ENCODE measurements at regions not wholly inside any gene's neighbourhood (a gene's known extent, or its start where the extent isn't known, plus 50 kb on each side); places are given as distances from the start of the nearest gene placed in this dataset.
"Not testable (repeated sequence)": the region's sequence is repeated elsewhere in the genome, so short reads cannot be mapped to it uniquely, and the experiment has no call there.

DNA sequence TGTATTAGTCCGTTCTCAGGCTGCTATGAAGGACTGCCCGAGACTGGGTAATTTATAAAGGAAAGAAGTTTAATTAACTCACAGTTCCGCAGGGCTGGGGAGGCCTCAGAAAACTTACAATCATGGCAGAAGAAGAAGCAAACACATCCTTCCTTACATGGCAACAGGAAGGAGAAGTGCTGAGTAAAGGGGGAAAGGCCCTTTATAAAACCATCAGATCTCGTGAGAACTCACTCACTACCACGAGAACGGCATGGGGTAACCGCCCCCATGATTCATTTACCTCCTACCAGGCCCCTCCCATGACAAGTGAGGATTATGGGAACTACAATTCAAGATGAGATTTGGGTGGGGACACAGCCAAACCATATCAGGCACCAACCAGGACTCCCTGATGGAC lies 51.4 kb upstream of the PAX7 start:
- TF ChIP-seq POLR2A (IDR thresholded peaks at IDR 0.05; ENCODE audit: low read length); RFX5 (IDR thresholded peaks at IDR 0.05); ZFP36 (IDR thresholded peaks at IDR 0.05; ENCODE audit: borderline replicate concordance, partially characterized antibody); EP300 (IDR thresholded peaks at IDR 0.05); JUNB (IDR thresholded peaks at IDR 0.05); CBX2 (IDR thresholded peaks at IDR 0.05; ENCODE audit: borderline replicate concordance, low read depth); ESRRA (IDR thresholded peaks at IDR 0.05; ENCODE audit: borderline replicate concordance, low read length); HDAC2 (IDR thresholded peaks at IDR 0.05); RAD21 (conservative IDR thresholded peaks at IDR 0.05 in 1 of 2, IDR thresholded peaks at IDR 0.05 in 1 of 2): not testable (repeated sequence)
- TF ChIP-seq, protein P1, sequence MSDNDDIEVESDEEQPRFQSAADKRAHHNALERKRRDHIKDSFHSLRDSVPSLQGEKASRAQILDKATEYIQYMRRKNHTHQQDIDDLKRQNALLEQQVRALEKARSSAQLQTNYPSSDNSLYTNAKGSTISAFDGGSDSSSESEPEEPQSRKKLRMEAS (IDR thresholded peaks at IDR 0.05): not testable (repeated sequence)
- peak; percentile 69 for TF ChIP-seq CHD2 (IDR thresholded peaks at IDR 0.05; ENCODE audit: low read length, partially characterized antibody)
- TF ChIP-seq, protein P2, sequence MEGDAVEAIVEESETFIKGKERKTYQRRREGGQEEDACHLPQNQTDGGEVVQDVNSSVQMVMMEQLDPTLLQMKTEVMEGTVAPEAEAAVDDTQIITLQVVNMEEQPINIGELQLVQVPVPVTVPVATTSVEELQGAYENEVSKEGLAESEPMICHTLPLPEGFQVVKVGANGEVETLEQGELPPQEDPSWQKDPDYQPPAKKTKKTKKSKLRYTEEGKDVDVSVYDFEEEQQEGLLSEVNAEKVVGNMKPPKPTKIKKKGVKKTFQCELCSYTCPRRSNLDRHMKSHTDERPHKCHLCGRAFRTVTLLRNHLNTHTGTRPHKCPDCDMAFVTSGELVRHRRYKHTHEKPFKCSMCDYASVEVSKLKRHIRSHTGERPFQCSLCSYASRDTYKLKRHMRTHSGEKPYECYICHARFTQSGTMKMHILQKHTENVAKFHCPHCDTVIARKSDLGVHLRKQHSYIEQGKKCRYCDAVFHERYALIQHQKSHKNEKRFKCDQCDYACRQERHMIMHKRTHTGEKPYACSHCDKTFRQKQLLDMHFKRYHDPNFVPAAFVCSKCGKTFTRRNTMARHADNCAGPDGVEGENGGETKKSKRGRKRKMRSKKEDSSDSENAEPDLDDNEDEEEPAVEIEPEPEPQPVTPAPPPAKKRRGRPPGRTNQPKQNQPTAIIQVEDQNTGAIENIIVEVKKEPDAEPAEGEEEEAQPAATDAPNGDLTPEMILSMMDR (IDR thresholded peaks at IDR 0.05): not testable (repeated sequence)
- TF ChIP-seq, protein P3, sequence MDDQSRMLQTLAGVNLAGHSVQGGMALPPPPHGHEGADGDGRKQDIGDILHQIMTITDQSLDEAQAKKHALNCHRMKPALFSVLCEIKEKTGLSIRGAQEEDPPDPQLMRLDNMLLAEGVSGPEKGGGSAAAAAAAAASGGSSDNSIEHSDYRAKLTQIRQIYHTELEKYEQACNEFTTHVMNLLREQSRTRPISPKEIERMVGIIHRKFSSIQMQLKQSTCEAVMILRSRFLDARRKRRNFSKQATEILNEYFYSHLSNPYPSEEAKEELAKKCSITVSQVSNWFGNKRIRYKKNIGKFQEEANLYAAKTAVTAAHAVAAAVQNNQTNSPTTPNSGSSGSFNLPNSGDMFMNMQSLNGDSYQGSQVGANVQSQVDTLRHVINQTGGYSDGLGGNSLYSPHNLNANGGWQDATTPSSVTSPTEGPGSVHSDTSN (IDR thresholded peaks at IDR 0.05): not testable (repeated sequence)

All from A549 (cell line).